Heart left ventricle (tissue), 13 donors: ENCODE measurements at regions not wholly inside any gene's neighbourhood (a gene's known extent, or its start where the extent isn't known, plus 50 kb on each side); places are given as distances from the start of the nearest gene placed in this dataset.

Source experiments
- POLR2A ChIP-seq, 2 donors: fragments of 450-650 bp; IDR thresholded peaks; one replicate each; pipeline ENCODE4 v1.6.1; 2017; ENCODE audit warnings: antibody characterized with exemption in 2 of 2, mild to moderate bottlenecking in 2 of 2, moderate library complexity in 2 of 2
- TF ChIP-seq, protein P1 (sequence below), 12 donors: fragments of 200-600 bp; sonication (generic) in 4 of 12; IDR thresholded peaks; one replicate each; pipeline versions ENCODE4 v1.5.0 to v1.8.0; 2018 to 2022; ENCODE audit warnings: antibody characterized with exemption in 12 of 12, mild to moderate bottlenecking in 5 of 12
- donor health status: ischemic (EF 13 %, LVEDD 7.1; RV severe dilation, severe dysfunction).
- donor health status: DM: no; HTN: yes; CAD: no.
- donor health status: DM: no; HTN: no; CAD: no.
- donor health status: ischemic (EF 25% LVEDD 6.9; RV normal size, moderate dysfunction).
- donor health status: ischemic (EF 25% LVEDD 5.7; RV mildly dilated, moderate dysfunction).
- donor health status: ischemic (EF 35%, LVEDD 5.7; RV mildly dilated, moderate dysfunction).
- donor health status: nonischemic (EF 11% LVEDD 7.7; RV severe dilation, severe dysfunction).
- donor health status: DM: yes; HTN: yes; CAD: no.
- donor health status: PGD.
- donor health status: ischemic (EF 29% LVEDD 5.4; RV normal size, mild dysfunction).
- donor health status: nonischemic (EF 23%, LVEDD 6.1; RV moderate dilation, normal function).

GRCh38 chr3:99515891-99516290, 122.5 kb upstream of the COL8A1 start:
- TF ChIP-seq, protein P1, sequence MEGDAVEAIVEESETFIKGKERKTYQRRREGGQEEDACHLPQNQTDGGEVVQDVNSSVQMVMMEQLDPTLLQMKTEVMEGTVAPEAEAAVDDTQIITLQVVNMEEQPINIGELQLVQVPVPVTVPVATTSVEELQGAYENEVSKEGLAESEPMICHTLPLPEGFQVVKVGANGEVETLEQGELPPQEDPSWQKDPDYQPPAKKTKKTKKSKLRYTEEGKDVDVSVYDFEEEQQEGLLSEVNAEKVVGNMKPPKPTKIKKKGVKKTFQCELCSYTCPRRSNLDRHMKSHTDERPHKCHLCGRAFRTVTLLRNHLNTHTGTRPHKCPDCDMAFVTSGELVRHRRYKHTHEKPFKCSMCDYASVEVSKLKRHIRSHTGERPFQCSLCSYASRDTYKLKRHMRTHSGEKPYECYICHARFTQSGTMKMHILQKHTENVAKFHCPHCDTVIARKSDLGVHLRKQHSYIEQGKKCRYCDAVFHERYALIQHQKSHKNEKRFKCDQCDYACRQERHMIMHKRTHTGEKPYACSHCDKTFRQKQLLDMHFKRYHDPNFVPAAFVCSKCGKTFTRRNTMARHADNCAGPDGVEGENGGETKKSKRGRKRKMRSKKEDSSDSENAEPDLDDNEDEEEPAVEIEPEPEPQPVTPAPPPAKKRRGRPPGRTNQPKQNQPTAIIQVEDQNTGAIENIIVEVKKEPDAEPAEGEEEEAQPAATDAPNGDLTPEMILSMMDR (IDR thresholded peaks at IDR 0.05), result no peak
- TF ChIP-seq POLR2A (IDR thresholded peaks at IDR 0.05), result no peak
